ENCODE measurements at regions not wholly inside any gene's neighbourhood (a gene's known extent, or its start where the extent isn't known, plus 50 kb on each side); places are given as distances from the start of the nearest gene placed in this dataset.

DNA sequence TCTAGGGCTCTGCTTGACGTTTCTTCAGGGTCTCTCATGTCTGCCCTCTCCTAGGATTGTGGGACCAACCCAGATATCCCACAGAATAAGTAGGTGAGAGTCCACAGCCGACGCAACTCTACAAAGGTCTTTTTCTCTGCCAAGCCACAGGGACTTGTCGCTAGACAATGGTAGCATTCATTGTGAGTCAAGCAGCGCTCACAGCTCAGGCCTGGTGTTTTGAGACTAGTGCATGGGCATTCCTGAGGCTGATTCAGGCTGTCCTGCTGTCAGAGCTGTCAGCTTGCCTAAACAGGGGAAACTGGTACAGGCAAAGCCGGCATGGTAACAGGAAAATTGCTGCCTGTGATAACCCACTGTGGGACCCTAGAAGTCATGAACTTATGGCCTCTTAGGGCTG lies 610.6 kb upstream of the TSPY4 start:
- TF ChIP-seq, protein P1, sequence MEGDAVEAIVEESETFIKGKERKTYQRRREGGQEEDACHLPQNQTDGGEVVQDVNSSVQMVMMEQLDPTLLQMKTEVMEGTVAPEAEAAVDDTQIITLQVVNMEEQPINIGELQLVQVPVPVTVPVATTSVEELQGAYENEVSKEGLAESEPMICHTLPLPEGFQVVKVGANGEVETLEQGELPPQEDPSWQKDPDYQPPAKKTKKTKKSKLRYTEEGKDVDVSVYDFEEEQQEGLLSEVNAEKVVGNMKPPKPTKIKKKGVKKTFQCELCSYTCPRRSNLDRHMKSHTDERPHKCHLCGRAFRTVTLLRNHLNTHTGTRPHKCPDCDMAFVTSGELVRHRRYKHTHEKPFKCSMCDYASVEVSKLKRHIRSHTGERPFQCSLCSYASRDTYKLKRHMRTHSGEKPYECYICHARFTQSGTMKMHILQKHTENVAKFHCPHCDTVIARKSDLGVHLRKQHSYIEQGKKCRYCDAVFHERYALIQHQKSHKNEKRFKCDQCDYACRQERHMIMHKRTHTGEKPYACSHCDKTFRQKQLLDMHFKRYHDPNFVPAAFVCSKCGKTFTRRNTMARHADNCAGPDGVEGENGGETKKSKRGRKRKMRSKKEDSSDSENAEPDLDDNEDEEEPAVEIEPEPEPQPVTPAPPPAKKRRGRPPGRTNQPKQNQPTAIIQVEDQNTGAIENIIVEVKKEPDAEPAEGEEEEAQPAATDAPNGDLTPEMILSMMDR (IDR thresholded peaks at IDR 0.05), result no peak
- DNase-seq (no peak), ATAC-seq (no peak)
- intact Hi-C loops (cut with DNase I, micrococcal nuclease), result no loop called here
- no peaks in the 10 kb centered on the region for H3K36me3 ChIP-seq (ENCODE audit: low read depth)
- no peak overlapping the region for H3K4me3 ChIP-seq
- H3K9me3 ChIP-seq, result no peaks in the 10 kb centered on the region
- H3K4me1 ChIP-seq (ENCODE audit: low read depth), result no peaks in the 10 kb centered on the region

DNA sequence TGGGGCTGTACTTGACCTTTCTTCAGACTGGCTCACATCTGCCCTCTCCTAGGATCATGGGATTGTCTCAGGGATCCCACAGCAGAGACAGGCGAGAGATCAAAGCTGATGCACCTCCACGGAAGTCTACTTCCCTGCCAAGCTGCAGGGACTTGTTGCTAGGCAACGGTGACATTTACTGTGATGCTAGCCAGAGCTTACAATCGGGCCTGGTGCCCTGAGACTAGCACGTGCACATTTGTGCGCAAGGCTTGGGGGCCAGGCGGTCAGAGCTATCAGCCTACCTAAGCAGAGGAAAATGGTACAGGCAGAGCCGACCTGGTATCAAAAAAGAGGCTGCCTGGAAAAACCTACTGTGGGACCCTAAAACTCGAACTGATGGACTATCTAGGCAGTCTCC lies 607.3 kb upstream of the TSPY4 start:
- ATAC-seq (no peak), DNase-seq (no peak)
- intact Hi-C loops (cut with DNase I, micrococcal nuclease), result no loop called here
- no peaks in the 10 kb centered on the region for H3K36me3 ChIP-seq (ENCODE audit: low read depth)
- no peaks in the 10 kb centered on the region for H3K4me1 ChIP-seq (ENCODE audit: low read depth)
- no peak overlapping the region for H3K4me3 ChIP-seq
- TF ChIP-seq, protein P1 (IDR thresholded peaks at IDR 0.05), result no peak
- no peaks in the 10 kb centered on the region for H3K9me3 ChIP-seq

DNA sequence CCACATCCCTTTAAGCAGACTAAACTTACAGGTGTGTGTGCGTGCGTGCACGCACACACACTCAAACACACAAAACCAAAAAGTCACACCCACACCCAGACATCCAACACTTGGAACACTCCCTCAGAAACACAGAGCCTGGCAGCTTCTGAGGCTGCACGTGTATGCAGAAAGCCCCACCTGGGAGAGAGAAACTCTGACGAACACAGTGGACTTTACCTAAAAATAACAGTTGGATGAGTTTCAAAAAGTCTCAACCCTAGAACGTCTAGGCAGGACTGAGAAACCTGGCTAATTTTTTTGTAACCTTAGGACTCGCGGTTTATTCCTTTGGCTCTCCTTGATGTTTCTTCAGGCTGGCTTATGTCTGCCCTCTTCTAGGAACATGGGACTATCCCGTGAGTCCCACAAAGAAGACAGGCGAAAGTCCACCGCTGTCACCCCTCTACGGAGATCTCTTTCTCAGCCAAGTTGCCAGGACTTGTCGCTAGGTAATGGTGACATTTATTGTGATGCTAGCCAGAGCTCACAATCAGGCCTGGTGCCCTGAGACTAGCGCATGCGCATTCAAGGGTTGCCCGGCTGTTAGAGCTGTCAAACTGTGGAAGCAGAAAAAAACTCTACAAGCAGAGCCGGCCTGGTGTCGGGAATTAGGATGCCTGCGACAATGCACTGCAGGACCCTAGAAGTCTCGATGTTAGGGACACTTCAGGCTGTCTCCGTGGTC lies 595.8 kb upstream of the TSPY4 start:
- TF ChIP-seq, protein P1 (IDR thresholded peaks at IDR 0.05), result no peak

DNA sequence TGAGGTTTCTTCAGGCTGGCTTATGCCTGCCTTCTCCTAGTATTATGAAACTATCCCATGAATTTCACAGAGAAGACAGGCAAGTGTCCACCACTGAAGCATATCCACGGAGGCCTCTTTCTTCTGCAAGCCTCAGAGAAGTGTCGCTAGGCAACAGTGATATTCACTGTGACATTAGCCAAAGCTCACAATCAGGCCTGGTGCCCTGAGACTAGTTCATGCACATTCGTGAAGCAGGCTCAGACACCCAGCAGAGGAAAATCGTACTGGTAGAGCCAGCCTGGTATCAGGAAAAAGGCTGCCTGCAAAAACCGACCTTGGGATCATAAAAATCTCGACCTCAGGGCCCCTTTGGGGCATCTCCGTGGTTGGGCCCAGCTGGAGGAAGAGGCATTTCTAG lies 573.1 kb upstream of the TSPY4 start:
- ATAC-seq (no peak), DNase-seq (peak in 1 of 3 donors; percentile 19)
- Histone ChIP-seq H3K4me1 (ENCODE audit: low read depth) (no peaks in the 10 kb centered on the region), H3K9me3 (no peaks in the 10 kb centered on the region), H3K36me3 (ENCODE audit: low read depth) (no peaks in the 10 kb centered on the region), H3K4me3 (no peak overlapping the region)
- TF ChIP-seq, protein P1 (IDR thresholded peaks at IDR 0.05), result no peak
- intact Hi-C loops (cut with DNase I, micrococcal nuclease), result no loop called here

More for the DNA sequence above, 595.8 kb upstream of the TSPY4 start:
- no peak for DNase-seq
- Histone ChIP-seq H3K4me3 (no peak overlapping the region), H3K36me3 (ENCODE audit: low read depth) (no peaks in the 10 kb centered on the region), H3K4me1 (ENCODE audit: low read depth) (no peaks in the 10 kb centered on the region), H3K9me3 (no peaks in the 10 kb centered on the region)
- no peak for ATAC-seq
- intact Hi-C loops (cut with DNase I, micrococcal nuclease), result no loop called here

DNA sequence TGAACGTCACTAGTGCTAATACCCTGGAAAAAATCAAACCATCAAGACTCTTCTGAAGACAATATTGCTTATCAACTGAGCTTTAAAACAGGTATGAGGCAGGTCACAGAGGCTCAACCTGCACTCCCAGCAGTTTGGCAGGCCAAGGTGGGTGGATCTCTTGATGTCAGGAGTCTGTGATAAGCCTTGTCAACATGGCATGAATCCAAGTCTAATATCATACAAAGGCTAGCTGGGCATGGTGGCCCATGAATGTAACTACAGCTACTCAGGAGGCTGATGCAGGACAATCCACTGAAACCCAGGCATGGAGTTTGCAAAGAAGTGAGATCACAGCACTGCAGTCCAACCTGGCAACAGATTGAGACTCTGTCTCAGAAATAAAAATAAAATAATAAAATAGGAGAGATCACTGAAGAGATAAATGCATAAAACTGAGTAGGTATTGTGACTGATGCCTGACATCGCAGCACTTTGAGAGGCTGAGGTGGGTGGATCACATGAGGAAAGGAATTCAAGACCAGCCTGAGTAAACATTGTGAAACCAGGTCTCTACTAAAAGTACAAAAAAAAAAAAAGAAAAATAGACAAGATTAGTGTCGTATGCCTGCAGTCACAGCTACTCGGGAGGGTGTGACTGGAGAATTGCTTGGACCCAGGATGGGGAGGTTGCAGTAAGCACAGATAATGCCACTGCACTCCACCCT lies 555.9 kb upstream of the TSPY4 start:
- TF ChIP-seq, protein P1 (IDR thresholded peaks at IDR 0.05), result no peak
- H3K4me3 ChIP-seq, result no peak overlapping the region
- DNase-seq, result peak in 2 of 3 donors; percentile 51 to 70
- no peaks in the 10 kb centered on the region for H3K36me3 ChIP-seq (ENCODE audit: low read depth)
- no peaks in the 10 kb centered on the region for H3K9me3 ChIP-seq
- no peak for ATAC-seq
- H3K4me1 ChIP-seq (ENCODE audit: low read depth), result no peaks in the 10 kb centered on the region
- intact Hi-C loops (cut with DNase I, micrococcal nuclease), result no loop called here
